Loucy (cell line): ENCODE measurements at regions not wholly inside any gene's neighbourhood (a gene's known extent, or its start where the extent isn't known, plus 50 kb on each side); places are given as distances from the start of the nearest gene placed in this dataset.

Source experiments
- H2AFZ ChIP-seq: fragments of 200-600 bp; sonication (generic); 2 replicates; pipeline ENCODE4 v1.6.0; 2016; ENCODE audit warnings: antibody characterized with exemption, mild to moderate bottlenecking, low read length, moderate library complexity
- H3F3A ChIP-seq: fragments of 200-600 bp; 2 replicates; pipeline ENCODE4 v1.6.0; 2016; ENCODE audit warnings: antibody characterized with exemption, low read depth, mild to moderate bottlenecking
- H3K27me3 ChIP-seq: fragments of 200-600 bp; sonication (generic); 2 replicates; pipeline ENCODE4 v1.6.1; 2014; ENCODE audit warnings: low read length, mild to moderate bottlenecking; ENCODE audit not compliant: insufficient read depth, poor library complexity, severe bottlenecking
- H3K36me3 ChIP-seq: fragments of 200-600 bp; sonication (generic); 2 replicates; pipeline ENCODE4 v1.6.1; 2016; ENCODE audit warnings: low read length; ENCODE audit not compliant: insufficient read depth
- H3K4me1 ChIP-seq: fragments of 200-600 bp; sonication (generic); 2 replicates; pipeline ENCODE4 v1.5.1; 2014; ENCODE audit warnings: low read length, mild to moderate bottlenecking; ENCODE audit not compliant: insufficient read depth, poor library complexity, severe bottlenecking
- H3K4me2 ChIP-seq: fragments of 200-600 bp; sonication (generic); 2 replicates; pipeline ENCODE4 v1.6.0; 2014; ENCODE audit warnings: antibody characterized with exemption, low read length, low read depth, mild to moderate bottlenecking; ENCODE audit not compliant: poor library complexity, severe bottlenecking
- H3K4me3 ChIP-seq: fragments of 200-600 bp; sonication (generic); 2 replicates; pipeline ENCODE4 v1.5.1; 2014; ENCODE audit warnings: low read length, mild to moderate bottlenecking, mixed read lengths; ENCODE audit not compliant: poor library complexity, severe bottlenecking
- H3K79me2 ChIP-seq: fragments of 200-600 bp; sonication (generic); 2 replicates; pipeline ENCODE4 v1.6.1; 2014; ENCODE audit warnings: low read length; ENCODE audit not compliant: insufficient read depth
- H3K9ac ChIP-seq: fragments of 200-600 bp; sonication (generic); 2 replicates; pipeline ENCODE4 v1.6.0; 2014; ENCODE audit warnings: mild to moderate bottlenecking, low read depth, low read length, moderate library complexity; ENCODE audit not compliant: poor library complexity, severe bottlenecking
- H3K9me2 ChIP-seq: fragments of 200-600 bp; sonication (generic); replicated peaks from 2 replicates; pipeline ENCODE4 v1.6.1; 2016; ENCODE audit warnings: low read depth, low read length, mixed read lengths
- H3K9me3 ChIP-seq: fragments of 200-600 bp; sonication (generic); 2 replicates; pipeline ENCODE4 v1.6.1; 2014; ENCODE audit warnings: mild to moderate bottlenecking, antibody characterized with exemption, low read length, low read depth; ENCODE audit not compliant: insufficient read depth
- H4K20me1 ChIP-seq: fragments of 200-600 bp; sonication (generic); 2 replicates; pipeline ENCODE4 v1.6.0; 2014; ENCODE audit warnings: antibody characterized with exemption, low read length, mild to moderate bottlenecking; ENCODE audit not compliant: insufficient read depth, poor library complexity, severe bottlenecking
- EZH2phosphoT487 ChIP-seq: fragments of 200-600 bp; IDR thresholded peaks from 2 replicates; pipeline ENCODE4 v1.6.1; 2018; ENCODE audit warnings: antibody characterized with exemption, mild to moderate bottlenecking, moderate library complexity, borderline replicate concordance
- TF ChIP-seq, protein P1 (sequence below): fragments of 200-600 bp; sonication (generic); conservative IDR thresholded peaks from 2 replicates; pipeline ENCODE4 v1.5.1; 2014; ENCODE audit warnings: mild to moderate bottlenecking, antibody characterized with exemption, low read length

DNA sequence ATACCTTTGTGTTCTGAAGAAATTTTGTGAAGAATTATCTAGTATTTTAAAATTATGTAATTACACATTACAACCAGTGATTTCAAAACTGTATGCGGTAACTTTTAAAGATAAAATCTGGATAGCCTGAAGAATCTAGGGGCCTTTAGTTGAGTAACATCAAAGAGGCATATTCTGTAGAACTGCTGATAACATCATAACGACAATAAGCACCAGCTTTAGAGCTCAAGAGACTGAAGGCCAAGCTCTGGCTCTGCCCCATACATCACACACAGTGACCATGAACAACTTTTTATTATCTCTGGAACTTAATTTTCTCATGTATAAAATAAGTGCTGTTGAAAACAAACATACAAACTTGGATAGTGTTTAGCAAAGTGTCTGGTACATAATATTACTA is 121.1 kb upstream of the RHOBTB1 start:
- Histone ChIP-seq H3K4me1 (no peaks in the 10 kb centered on the region), H3K9me2 (no peaks in the 10 kb centered on the region), H3F3A (no peaks in the 10 kb centered on the region), H2AFZ (no peak overlapping the region), H3K27me3 (no peaks in the 10 kb centered on the region), H4K20me1 (no peaks in the 10 kb centered on the region), H3K79me2 (no peaks in the 10 kb centered on the region), H3K4me3 (no peak overlapping the region), H3K4me2 (no peak overlapping the region), H3K9me3 (no peaks in the 10 kb centered on the region), H3K36me3 (no peaks in the 10 kb centered on the region), H3K9ac (no peak overlapping the region)
- no peak for TF ChIP-seq EZH2phosphoT487
- TF ChIP-seq, protein P1, sequence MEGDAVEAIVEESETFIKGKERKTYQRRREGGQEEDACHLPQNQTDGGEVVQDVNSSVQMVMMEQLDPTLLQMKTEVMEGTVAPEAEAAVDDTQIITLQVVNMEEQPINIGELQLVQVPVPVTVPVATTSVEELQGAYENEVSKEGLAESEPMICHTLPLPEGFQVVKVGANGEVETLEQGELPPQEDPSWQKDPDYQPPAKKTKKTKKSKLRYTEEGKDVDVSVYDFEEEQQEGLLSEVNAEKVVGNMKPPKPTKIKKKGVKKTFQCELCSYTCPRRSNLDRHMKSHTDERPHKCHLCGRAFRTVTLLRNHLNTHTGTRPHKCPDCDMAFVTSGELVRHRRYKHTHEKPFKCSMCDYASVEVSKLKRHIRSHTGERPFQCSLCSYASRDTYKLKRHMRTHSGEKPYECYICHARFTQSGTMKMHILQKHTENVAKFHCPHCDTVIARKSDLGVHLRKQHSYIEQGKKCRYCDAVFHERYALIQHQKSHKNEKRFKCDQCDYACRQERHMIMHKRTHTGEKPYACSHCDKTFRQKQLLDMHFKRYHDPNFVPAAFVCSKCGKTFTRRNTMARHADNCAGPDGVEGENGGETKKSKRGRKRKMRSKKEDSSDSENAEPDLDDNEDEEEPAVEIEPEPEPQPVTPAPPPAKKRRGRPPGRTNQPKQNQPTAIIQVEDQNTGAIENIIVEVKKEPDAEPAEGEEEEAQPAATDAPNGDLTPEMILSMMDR = no peak

GRCh38 chr10:61064356-61064755 is 120.4 kb upstream of the RHOBTB1 start:
- Histone ChIP-seq H3K27me3 (no peaks in the 10 kb centered on the region), H3K36me3 (no peaks in the 10 kb centered on the region), H2AFZ (no peak overlapping the region), H3K9ac (no peak overlapping the region), H3F3A (no peaks in the 10 kb centered on the region), H3K4me1 (no peaks in the 10 kb centered on the region), H3K4me2 (no peak overlapping the region), H3K4me3 (no peak overlapping the region), H4K20me1 (no peaks in the 10 kb centered on the region), H3K9me2 (no peaks in the 10 kb centered on the region), H3K79me2 (no peaks in the 10 kb centered on the region), H3K9me3 (no peaks in the 10 kb centered on the region)
- no peak for TF ChIP-seq EZH2phosphoT487
- TF ChIP-seq, protein P1 = no peak

GRCh38 chr10:61063901-61064300 is 119.9 kb upstream of the RHOBTB1 start:
- H3K79me2 ChIP-seq = no peaks in the 10 kb centered on the region
- no peaks in the 10 kb centered on the region for H3K9me2 ChIP-seq
- no peak overlapping the region for H3K9ac ChIP-seq
- no peak overlapping the region for H2AFZ ChIP-seq
- H3K4me1 ChIP-seq = no peaks in the 10 kb centered on the region
- H3K9me3 ChIP-seq = no peaks in the 10 kb centered on the region
- H4K20me1 ChIP-seq = no peaks in the 10 kb centered on the region
- TF ChIP-seq EZH2phosphoT487 = no peak
- H3K4me2 ChIP-seq = no peak overlapping the region
- H3K27me3 ChIP-seq = no peaks in the 10 kb centered on the region
- H3F3A ChIP-seq = no peaks in the 10 kb centered on the region
- H3K36me3 ChIP-seq = no peaks in the 10 kb centered on the region
- no peak overlapping the region for H3K4me3 ChIP-seq

- no peaks in the 10 kb centered on the region for H4K20me1 ChIP-seq
- no peaks in the 10 kb centered on the region for H3K9me3 ChIP-seq
- H2AFZ ChIP-seq = no peak overlapping the region
- TF ChIP-seq, protein P1 = no peak
- no peak for TF ChIP-seq EZH2phosphoT487
- H3K4me1 ChIP-seq = no peaks in the 10 kb centered on the region
- H3K4me2 ChIP-seq = no peak overlapping the region
- H3K79me2 ChIP-seq = no peaks in the 10 kb centered on the region
- no peak overlapping the region for H3K4me3 ChIP-seq
- no peaks in the 10 kb centered on the region for H3F3A ChIP-seq
- H3K9ac ChIP-seq = no peak overlapping the region
- H3K27me3 ChIP-seq = no peaks in the 10 kb centered on the region
- H3K9me2 ChIP-seq = no peaks in the 10 kb centered on the region
- no peaks in the 10 kb centered on the region for H3K36me3 ChIP-seq
Observed at GRCh38 chr10:61063034-61063433, 119.0 kb upstream of the RHOBTB1 start.
